Endothelial cell of umbilical vein (primary cell): ENCODE measurements at regions not wholly inside any gene's neighbourhood (a gene's known extent, or its start where the extent isn't known, plus 50 kb on each side); places are given as distances from the start of the nearest gene placed in this dataset.

Experiments
- CTCF ChIP-seq, 2 donors: IDR thresholded peaks; 1 replicate in 1 of 2; 2 replicates in 1 of 2; pipeline ENCODE4 v1.5.1; 2011; ENCODE audit warnings: low read length in 2 of 2, mild to moderate bottlenecking in 2 of 2, moderate library complexity in 2 of 2, control low read depth in 1 of 2, inconsistent platforms in 1 of 2, low read depth in 1 of 2; ENCODE audit not compliant: insufficient read depth in 1 of 2; ENCODE audit errors: extremely low read depth in 1 of 2
- EZH2 ChIP-seq: IDR thresholded peaks from 2 replicates; pipeline ENCODE4 v1.6.1; 2012; ENCODE audit warnings: borderline replicate concordance, low read depth, mild to moderate bottlenecking, moderate library complexity, low read length, inconsistent platforms; ENCODE audit not compliant: severe bottlenecking
- FOS ChIP-seq: IDR thresholded peaks from 2 replicates; pipeline ENCODE4 v1.6.1; 2011; ENCODE audit warnings: mild to moderate bottlenecking, low read length, moderate library complexity, borderline replicate concordance; ENCODE audit not compliant: insufficient read depth
- GATA2 ChIP-seq: IDR thresholded peaks from 2 replicates; pipeline ENCODE4 v1.7.0; 2011; ENCODE audit warnings: low read depth, mild to moderate bottlenecking, moderate library complexity, mixed read lengths, low read length; ENCODE audit not compliant: insufficient read length, insufficient read depth
- POLR2A ChIP-seq: IDR thresholded peaks from 2 replicates; pipeline ENCODE4 v1.6.1; 2012; ENCODE audit warnings: low read depth, mild to moderate bottlenecking, control low read depth, low read length
- POLR2AphosphoS5 ChIP-seq: IDR thresholded peaks from 2 replicates; pipeline ENCODE4 v1.6.1; 2012; ENCODE audit warnings: low read depth, mild to moderate bottlenecking, control low read depth, low read length, moderate library complexity; ENCODE audit not compliant: insufficient read depth
- TF ChIP-seq, protein P1 (sequence below): IDR thresholded peaks from 2 replicates; pipeline ENCODE4 v1.6.1; 2011; ENCODE audit not compliant: insufficient read depth, insufficient read length

- TF ChIP-seq CTCF (IDR thresholded peaks at IDR 0.05; ENCODE audit: extremely low read depth in 1 of 2, insufficient read depth in 1 of 2, low read depth in 1 of 2, low read length in 2 of 2), result no peak
- no peak for TF ChIP-seq EZH2
- TF ChIP-seq POLR2AphosphoS5, result no peak
- TF ChIP-seq POLR2A, result no peak
- TF ChIP-seq FOS, result no peak
- no peak for TF ChIP-seq GATA2
- TF ChIP-seq, protein P1, sequence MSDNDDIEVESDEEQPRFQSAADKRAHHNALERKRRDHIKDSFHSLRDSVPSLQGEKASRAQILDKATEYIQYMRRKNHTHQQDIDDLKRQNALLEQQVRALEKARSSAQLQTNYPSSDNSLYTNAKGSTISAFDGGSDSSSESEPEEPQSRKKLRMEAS, result no peak
Observed at GRCh38 chr7:152502813-152503790, 67.3 kb upstream of the KMT2C start.
